ENCODE measurements at regions not wholly inside any gene's neighbourhood (a gene's known extent, or its start where the extent isn't known, plus 50 kb on each side); places are given as distances from the start of the nearest gene placed in this dataset.

DNA sequence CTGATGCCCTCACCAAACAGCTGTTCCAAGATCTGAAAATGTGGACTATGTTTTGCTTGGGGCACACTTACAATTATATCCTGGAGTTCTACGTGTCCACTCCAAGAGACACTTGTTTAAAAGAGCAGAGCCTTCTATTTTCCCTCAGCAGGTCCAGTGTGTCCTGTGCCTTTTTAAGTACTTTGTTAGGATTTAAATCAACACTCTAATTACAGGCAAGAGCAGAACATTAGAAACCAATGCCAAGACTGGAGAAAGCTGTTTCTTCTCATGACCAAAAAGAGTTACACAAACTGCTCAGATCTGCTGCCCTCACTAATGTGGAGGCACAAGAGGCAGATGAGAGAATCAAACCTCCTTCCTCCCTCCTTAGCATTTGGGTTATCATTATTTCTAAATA is 452.9 kb downstream of the LMO4 start:
- no peak for DNase-seq (ENCODE audit: low spot score)
- Histone ChIP-seq H3K4me1 (ENCODE audit: insufficient read depth, low read length, poor library complexity, severe bottlenecking) (no peaks in the 10 kb centered on the region), H3K27me3 (replicated peaks; ENCODE audit: insufficient read depth, low read depth, low read length, poor library complexity) (no peaks in the 10 kb centered on the region), H3K27ac (ENCODE audit: low read depth, low read length, poor library complexity, severe bottlenecking) (no peak overlapping the region), H3K36me3 (ENCODE audit: insufficient read depth, low read length, poor library complexity, severe bottlenecking) (no peaks in the 10 kb centered on the region), H3K4me3 (ENCODE audit: low read depth, low read length, poor library complexity, severe bottlenecking) (no peak overlapping the region), H3K9me3 (ENCODE audit: low read depth, low read length, poor library complexity, severe bottlenecking) (no peaks in the 10 kb centered on the region)
- TF ChIP-seq, protein P1, sequence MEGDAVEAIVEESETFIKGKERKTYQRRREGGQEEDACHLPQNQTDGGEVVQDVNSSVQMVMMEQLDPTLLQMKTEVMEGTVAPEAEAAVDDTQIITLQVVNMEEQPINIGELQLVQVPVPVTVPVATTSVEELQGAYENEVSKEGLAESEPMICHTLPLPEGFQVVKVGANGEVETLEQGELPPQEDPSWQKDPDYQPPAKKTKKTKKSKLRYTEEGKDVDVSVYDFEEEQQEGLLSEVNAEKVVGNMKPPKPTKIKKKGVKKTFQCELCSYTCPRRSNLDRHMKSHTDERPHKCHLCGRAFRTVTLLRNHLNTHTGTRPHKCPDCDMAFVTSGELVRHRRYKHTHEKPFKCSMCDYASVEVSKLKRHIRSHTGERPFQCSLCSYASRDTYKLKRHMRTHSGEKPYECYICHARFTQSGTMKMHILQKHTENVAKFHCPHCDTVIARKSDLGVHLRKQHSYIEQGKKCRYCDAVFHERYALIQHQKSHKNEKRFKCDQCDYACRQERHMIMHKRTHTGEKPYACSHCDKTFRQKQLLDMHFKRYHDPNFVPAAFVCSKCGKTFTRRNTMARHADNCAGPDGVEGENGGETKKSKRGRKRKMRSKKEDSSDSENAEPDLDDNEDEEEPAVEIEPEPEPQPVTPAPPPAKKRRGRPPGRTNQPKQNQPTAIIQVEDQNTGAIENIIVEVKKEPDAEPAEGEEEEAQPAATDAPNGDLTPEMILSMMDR (conservative IDR thresholded peaks at IDR 0.05; ENCODE audit: low read depth, low read length) = no peak
- no peak for TF ChIP-seq EZH2 (IDR thresholded peaks at IDR 0.05; ENCODE audit: borderline replicate concordance, low read depth, low read length, poor library complexity, severe bottlenecking)
- BruUV-seq (replicated peaks) = no TSS peak
- intact Hi-C loops (cut with micrococcal nuclease; ENCODE audit: unreplicated experiment) = loop anchor here (10.0 kb wide), 1 partner anchor 283 kb away; no protein-coding TSS in a partner anchor
- CTCF ChIA-PET = no interaction called here
- POLR2A ChIA-PET (ENCODE audit: low non-redundant PET) = no interaction called here

DNA sequence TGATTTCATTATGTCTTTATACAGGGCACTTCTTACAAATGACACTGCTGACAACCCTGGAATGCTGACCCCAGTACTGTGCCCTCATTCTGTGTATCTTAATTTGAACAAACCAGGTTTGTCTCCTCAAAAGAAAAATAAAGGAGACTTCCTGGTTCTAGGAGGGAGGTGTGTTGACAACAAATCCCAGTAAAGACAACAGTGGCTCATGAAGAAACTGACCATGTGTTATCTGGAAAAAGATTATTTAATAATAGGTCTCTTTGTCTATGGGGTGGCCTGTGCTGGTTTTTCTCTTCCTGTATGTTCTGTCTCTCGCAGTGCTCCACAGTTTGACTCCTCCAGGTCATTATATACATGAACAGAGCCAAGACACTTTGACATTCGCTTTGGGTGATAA is 454.6 kb downstream of the LMO4 start:
- BruUV-seq (replicated peaks) = no TSS peak
- ChIA-PET CTCF (no interaction called here), POLR2A (ENCODE audit: low non-redundant PET) (no interaction called here)
- no peak for TF ChIP-seq EZH2 (IDR thresholded peaks at IDR 0.05; ENCODE audit: borderline replicate concordance, low read depth, low read length, poor library complexity, severe bottlenecking)
- TF ChIP-seq, protein P1 (conservative IDR thresholded peaks at IDR 0.05; ENCODE audit: low read depth, low read length) = no peak
- intact Hi-C loops (cut with micrococcal nuclease; ENCODE audit: unreplicated experiment) = loop anchor here (10.0 kb wide), 1 partner anchor 281 kb away; no protein-coding TSS in a partner anchor
- Histone ChIP-seq H3K4me1 (ENCODE audit: insufficient read depth, low read length, poor library complexity, severe bottlenecking) (no peaks in the 10 kb centered on the region), H3K4me3 (ENCODE audit: low read depth, low read length, poor library complexity, severe bottlenecking) (no peak overlapping the region), H3K27ac (ENCODE audit: low read depth, low read length, poor library complexity, severe bottlenecking) (no peak overlapping the region), H3K36me3 (ENCODE audit: insufficient read depth, low read length, poor library complexity, severe bottlenecking) (no peaks in the 10 kb centered on the region), H3K9me3 (ENCODE audit: low read depth, low read length, poor library complexity, severe bottlenecking) (no peaks in the 10 kb centered on the region), H3K27me3 (replicated peaks; ENCODE audit: insufficient read depth, low read depth, low read length, poor library complexity) (no peaks in the 10 kb centered on the region)
- no peak for DNase-seq (ENCODE audit: low spot score)

DNA sequence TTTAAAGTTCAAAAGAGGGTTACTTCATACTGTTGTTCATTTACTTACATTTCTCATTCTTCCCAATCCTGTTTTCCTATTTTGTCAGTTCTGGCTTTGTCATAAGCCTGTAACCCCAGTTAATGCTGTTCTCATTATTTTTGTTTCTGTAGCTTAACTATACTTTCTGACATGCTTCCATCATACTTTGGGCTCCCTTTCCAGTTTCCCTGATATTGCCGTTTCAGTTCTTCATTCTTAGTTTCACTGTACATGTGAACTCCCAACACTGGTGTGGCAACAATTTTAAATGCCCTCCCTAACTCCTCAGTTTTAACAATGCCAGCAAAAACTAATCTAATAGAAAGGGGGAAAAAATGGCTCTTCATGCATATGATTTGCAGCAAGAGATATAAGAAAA is 456.7 kb downstream of the LMO4 start:
- H3K9me3 ChIP-seq (ENCODE audit: low read depth, low read length, poor library complexity, severe bottlenecking) = no peaks in the 10 kb centered on the region
- H3K4me3 ChIP-seq (ENCODE audit: low read depth, low read length, poor library complexity, severe bottlenecking) = no peak overlapping the region
- no peak for DNase-seq (ENCODE audit: low spot score)
- ChIA-PET CTCF (no interaction called here), POLR2A (ENCODE audit: low non-redundant PET) (no interaction called here)
- H3K36me3 ChIP-seq (ENCODE audit: insufficient read depth, low read length, poor library complexity, severe bottlenecking) = no peaks in the 10 kb centered on the region
- intact Hi-C loops (cut with micrococcal nuclease; ENCODE audit: unreplicated experiment) = loop anchor here (10.0 kb wide), 1 partner anchor 279 kb away; no protein-coding TSS in a partner anchor
- no peaks in the 10 kb centered on the region for H3K27me3 ChIP-seq (replicated peaks; ENCODE audit: insufficient read depth, low read depth, low read length, poor library complexity)
- no TSS peak for BruUV-seq (replicated peaks)
- no peaks in the 10 kb centered on the region for H3K4me1 ChIP-seq (ENCODE audit: insufficient read depth, low read length, poor library complexity, severe bottlenecking)
- TF ChIP-seq, protein P1 (conservative IDR thresholded peaks at IDR 0.05; ENCODE audit: low read depth, low read length) = no peak
- TF ChIP-seq EZH2 (IDR thresholded peaks at IDR 0.05; ENCODE audit: borderline replicate concordance, low read depth, low read length, poor library complexity, severe bottlenecking) = no peak
- H3K27ac ChIP-seq (ENCODE audit: low read depth, low read length, poor library complexity, severe bottlenecking) = no peak overlapping the region

All from A673 (cell line).